BLaER1 treated with 17β-estradiol and CSF1 and Interleukin-3, amounts not matched to agents 10 nM and 100 nM (cell line): ENCODE measurements at regions not wholly inside any gene's neighbourhood (a gene's known extent, or its start where the extent isn't known, plus 50 kb on each side); places are given as distances from the start of the nearest gene placed in this dataset.
"Not testable (repeated sequence)": the region's sequence is repeated elsewhere in the genome, so short reads cannot be mapped to it uniquely, and the experiment has no call there.

Experiments
- H3K27ac ChIP-seq, 11 experiments: shearing (Covaris generic); formaldehyde crosslinking; 2 replicates each; pipeline ENCODE4 v1.8.1; 2022
- H3K27me3 ChIP-seq, 11 experiments: shearing (Covaris generic); formaldehyde crosslinking; 2 replicates each; pipeline ENCODE4 v1.8.1; 2022
- H3K36me3 ChIP-seq, 11 experiments: shearing (Covaris generic); formaldehyde crosslinking; 2 replicates each; pipeline ENCODE4 v1.8.1; 2022
- H3K4me1 ChIP-seq, 10 experiments: shearing (Covaris generic); formaldehyde crosslinking; 2 replicates each; pipeline ENCODE4 v1.8.1; 2022
- H3K4me2 ChIP-seq, 11 experiments: shearing (Covaris generic); formaldehyde crosslinking; 2 replicates each; pipeline ENCODE4 v1.8.1; 2022
- H3K4me3 ChIP-seq, 10 experiments: shearing (Covaris generic); formaldehyde crosslinking; 2 replicates each; pipeline ENCODE4 v1.8.1; 2022
- H3K9ac ChIP-seq, 11 experiments: shearing (Covaris generic); formaldehyde crosslinking; 2 replicates each; pipeline ENCODE4 v1.8.1; 2022
- H3K9me3 ChIP-seq, 11 experiments: shearing (Covaris generic); formaldehyde crosslinking; replicated peaks in 1 of 11; 2 replicates each; pipeline ENCODE4 v1.8.1; 2022
- H4K20me1 ChIP-seq, 11 experiments: shearing (Covaris generic); formaldehyde crosslinking; 2 replicates each; pipeline ENCODE4 v1.8.1; 2022
- Cebpa-rat ChIP-seq, 11 experiments: shearing (Covaris generic); IDR thresholded peaks; 2 replicates each; pipeline ENCODE4 v1.8.1; 2022

- Histone ChIP-seq H3K27ac (no peak overlapping the region), H3K4me1 (no peaks in the 10 kb centered on the region), H3K36me3 (no peaks in the 10 kb centered on the region), H3K9ac (no peak overlapping the region), H3K9me3 (no peaks in the 10 kb centered on the region), H3K27me3 (no peaks in the 10 kb centered on the region), H4K20me1 (no peaks in the 10 kb centered on the region), H3K4me3 (no peak overlapping the region), H3K4me2 (no peak overlapping the region)
- TF ChIP-seq Cebpa-rat (IDR thresholded peaks at IDR 0.05): no peak
Measured at GRCh38 chr5:171540865-171541264, 121.4 kb downstream of the FGF18 start.

GRCh38 chr5:171541341-171541776, 121.9 kb downstream of the FGF18 start:
- no peak overlapping the region for H3K27ac ChIP-seq
- no peaks in the 10 kb centered on the region for H3K9me3 ChIP-seq
- TF ChIP-seq Cebpa-rat (IDR thresholded peaks at IDR 0.05): no peak
- H3K4me3 ChIP-seq: no peak overlapping the region
- H3K9ac ChIP-seq: no peak overlapping the region
- H3K27me3 ChIP-seq: no peaks in the 10 kb centered on the region
- no peaks in the 10 kb centered on the region for H3K4me1 ChIP-seq
- no peaks in the 10 kb centered on the region for H4K20me1 ChIP-seq
- no peaks in the 10 kb centered on the region for H3K36me3 ChIP-seq
- no peak overlapping the region for H3K4me2 ChIP-seq

GRCh38 chr5:171542525-171543140, 123.2 kb downstream of the FGF18 start:
- no peak overlapping the region for H3K9ac ChIP-seq
- H3K36me3 ChIP-seq: no peaks in the 10 kb centered on the region
- no peaks in the 10 kb centered on the region for H3K27me3 ChIP-seq
- H3K4me2 ChIP-seq: no peak overlapping the region
- H3K9me3 ChIP-seq: no peaks in the 10 kb centered on the region
- no peaks in the 10 kb centered on the region for H4K20me1 ChIP-seq
- H3K4me1 ChIP-seq: no peaks in the 10 kb centered on the region
- H3K4me3 ChIP-seq: no peak overlapping the region
- H3K27ac ChIP-seq: no peak overlapping the region
- no peak for TF ChIP-seq Cebpa-rat (IDR thresholded peaks at IDR 0.05)

DNA sequence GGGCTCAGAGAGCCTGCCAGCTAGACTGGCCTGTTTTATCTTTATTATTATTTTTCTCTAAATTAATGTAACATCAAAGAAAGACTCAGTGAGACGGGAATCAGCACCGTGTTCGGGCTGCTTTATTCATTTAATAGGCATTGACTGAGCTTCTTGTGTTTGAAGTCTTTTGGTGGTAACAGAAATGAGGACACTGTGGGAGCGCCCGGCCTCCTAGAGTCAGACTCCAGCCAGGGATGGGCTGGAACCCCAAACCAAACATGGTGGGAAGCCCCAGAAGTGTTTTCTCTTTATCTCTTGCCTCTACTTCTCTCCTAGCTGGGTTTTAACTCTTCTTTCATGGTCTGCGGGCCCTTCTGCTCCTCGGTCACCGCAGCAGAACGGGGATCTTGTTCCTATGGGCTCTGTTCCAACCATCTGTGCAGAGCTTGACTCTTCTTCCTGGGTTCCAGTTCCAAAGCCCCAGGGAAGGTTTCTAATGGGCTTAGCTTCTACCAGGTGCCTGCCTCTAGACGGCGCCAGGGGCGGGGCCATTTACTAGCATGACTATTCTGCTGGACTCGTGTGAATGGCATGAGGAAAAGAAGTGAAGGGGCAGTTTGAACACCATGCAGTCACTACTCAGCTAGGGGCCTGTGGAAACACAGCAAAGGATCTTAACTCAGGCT, 123.8 kb downstream of the FGF18 start:
- H3K36me3 ChIP-seq: no peaks in the 10 kb centered on the region
- TF ChIP-seq Cebpa-rat (IDR thresholded peaks at IDR 0.05): no peak
- H4K20me1 ChIP-seq: no peaks in the 10 kb centered on the region
- H3K27me3 ChIP-seq: no peaks in the 10 kb centered on the region
- no peak overlapping the region for H3K4me2 ChIP-seq
- no peaks in the 10 kb centered on the region for H3K9me3 ChIP-seq
- no peaks in the 10 kb centered on the region for H3K4me1 ChIP-seq
- H3K4me3 ChIP-seq: no peak overlapping the region
- H3K9ac ChIP-seq: no peak overlapping the region
- H3K27ac ChIP-seq: no peak overlapping the region

GRCh38 chr5:171544913-171545765, 125.7 kb downstream of the FGF18 start:
- no peaks in the 10 kb centered on the region for H4K20me1 ChIP-seq
- H3K4me1 ChIP-seq: no peaks in the 10 kb centered on the region

DNA sequence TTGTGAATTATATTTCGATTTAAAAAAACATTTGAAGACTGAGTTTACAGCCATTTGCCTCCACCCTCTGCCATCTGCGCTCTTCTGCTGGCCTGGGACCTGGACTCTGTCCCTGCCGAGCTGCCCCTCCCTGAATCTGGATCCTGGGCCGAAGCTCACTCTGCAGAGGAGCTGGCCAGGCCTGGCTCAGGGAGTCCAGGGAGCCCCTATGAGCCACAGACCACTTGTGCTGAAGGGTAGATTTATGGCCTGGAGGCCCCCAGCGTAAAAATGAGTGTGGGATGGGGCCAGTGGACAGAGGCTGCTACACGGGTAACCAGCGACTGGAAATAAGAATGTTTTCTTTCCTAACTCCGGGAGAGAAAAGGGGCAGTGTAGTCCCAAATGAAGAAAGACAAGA, 129.8 kb downstream of the FGF18 start:
- H3K27me3 ChIP-seq: no peaks in the 10 kb centered on the region
- H3K36me3 ChIP-seq: no peaks in the 10 kb centered on the region
- H3K27ac ChIP-seq: no peak overlapping the region
- TF ChIP-seq Cebpa-rat (IDR thresholded peaks at IDR 0.05): no peak
- no peak overlapping the region for H3K4me3 ChIP-seq
- no peaks in the 10 kb centered on the region for H4K20me1 ChIP-seq
- H3K9me3 ChIP-seq: peaks cover 0 to 10% (median 4%) of the 10 kb centered on the region in 11 experiments; a peak in 8 of 22 replicates
- H3K4me1 ChIP-seq: no peaks in the 10 kb centered on the region
- H3K9ac ChIP-seq: no peak overlapping the region
- H3K4me2 ChIP-seq: no peak overlapping the region

More at GRCh38 chr5:171544913-171545765, 125.7 kb downstream of the FGF18 start:
- H3K9ac ChIP-seq: no peak overlapping the region
- no peak overlapping the region for H3K4me3 ChIP-seq
- no peak overlapping the region for H3K27ac ChIP-seq
- no peaks in the 10 kb centered on the region for H3K27me3 ChIP-seq
- TF ChIP-seq Cebpa-rat (IDR thresholded peaks at IDR 0.05): no peak
- H3K4me2 ChIP-seq: no peak overlapping the region
- no peaks in the 10 kb centered on the region for H3K9me3 ChIP-seq
- no peaks in the 10 kb centered on the region for H3K36me3 ChIP-seq

GRCh38 chr5:171553817-171554216, 134.4 kb downstream of the FGF18 start:
- H4K20me1 ChIP-seq, H3K27ac ChIP-seq, H3K36me3 ChIP-seq, H3K9me3 ChIP-seq, H3K4me3 ChIP-seq, H3K27me3 ChIP-seq, H3K4me1 ChIP-seq, H3K9ac ChIP-seq, H3K4me2 ChIP-seq: not testable (repeated sequence)

DNA sequence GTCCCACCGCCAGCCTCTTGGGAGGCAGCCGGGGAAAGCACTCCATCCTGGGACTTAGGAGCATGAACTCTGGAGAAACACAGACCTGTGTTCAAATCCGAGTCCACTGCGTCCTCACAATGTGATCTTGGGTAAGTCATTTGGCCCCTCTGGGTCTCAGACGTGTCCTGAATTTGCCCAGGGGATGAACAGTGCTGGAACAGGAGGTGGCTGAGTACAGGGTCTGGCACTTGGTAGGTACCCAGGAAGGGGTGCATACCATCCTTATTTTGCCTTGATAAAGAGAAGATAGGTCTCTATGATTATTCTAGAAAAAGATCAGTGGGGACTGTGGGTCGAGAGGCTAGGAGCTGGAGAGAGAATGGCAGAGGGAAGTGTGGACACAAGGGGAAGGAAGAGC, 135.7 kb downstream of the FGF18 start:
- Histone ChIP-seq H3K9ac (no peak overlapping the region), H3K27ac (no peak overlapping the region), H3K36me3 (no peaks in the 10 kb centered on the region), H3K4me2 (no peak overlapping the region), H3K9me3 (peaks cover 0 to 10% (median 4%) of the 10 kb centered on the region in 11 experiments; a peak in 8 of 22 replicates), H3K4me1 (no peaks in the 10 kb centered on the region), H4K20me1 (no peaks in the 10 kb centered on the region), H3K4me3 (no peak overlapping the region), H3K27me3 (no peaks in the 10 kb centered on the region)
- TF ChIP-seq Cebpa-rat (IDR thresholded peaks at IDR 0.05): no peak

DNA sequence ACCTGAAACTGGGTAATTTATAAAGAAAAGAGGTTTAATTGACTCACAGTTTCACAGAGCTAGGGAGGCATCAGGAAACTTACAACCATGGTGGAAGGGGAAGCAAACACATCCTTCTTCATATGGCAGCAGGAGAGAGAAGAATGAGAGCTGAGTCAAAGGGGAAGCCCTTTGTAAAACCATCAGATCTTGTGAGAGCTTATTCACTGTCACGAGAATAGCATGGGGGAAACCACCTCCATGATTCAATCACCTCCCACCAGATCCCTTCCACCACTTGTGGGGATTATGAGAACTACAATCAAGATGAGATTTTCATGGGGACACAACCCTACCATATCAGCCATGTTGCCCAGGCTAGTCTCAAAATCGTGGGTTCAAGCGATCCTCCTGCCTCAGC, 143.4 kb downstream of the FGF18 start:
- Histone ChIP-seq H3K4me3 (no peak overlapping the region), H3K27me3 (no peaks in the 10 kb centered on the region), H4K20me1 (no peaks in the 10 kb centered on the region), H3K36me3 (no peaks in the 10 kb centered on the region), H3K27ac (no peak overlapping the region), H3K9ac (no peak overlapping the region), H3K4me2 (no peak overlapping the region), H3K9me3 (peaks cover 0 to 30% (median 12%) of the 10 kb centered on the region in 11 experiments; a peak in 11 of 22 replicates), H3K4me1 (no peaks in the 10 kb centered on the region)
- TF ChIP-seq Cebpa-rat (IDR thresholded peaks at IDR 0.05): no peak
